CD8-positive, alpha-beta memory T cell (primary cell): ENCODE measurements at regions not wholly inside any gene's neighbourhood (a gene's known extent, or its start where the extent isn't known, plus 50 kb on each side); places are given as distances from the start of the nearest gene placed in this dataset.

Experiments
- CTCF ChIA-PET: fragments of 350-600 bp; sonication (Branson Sonifier 250); formaldehyde crosslinking; loops from one replicate; lab custom pipeline; 2021; ENCODE audit warnings: antibody characterized with exemption; lab: Charles Lee
- POLR2A ChIA-PET: fragments of 350-600 bp; sonication (Branson Sonifier 250); formaldehyde crosslinking; loops from one replicate; lab custom pipeline; 2021; ENCODE audit warnings: antibody characterized with exemption; lab: Charles Lee
- DNase-seq, 5 donors: peaks; one replicate each; pipeline versions ENCODE4 v3.0.0 to v3.0.0-alpha.2; 2020 to 2022; ENCODE audit warnings: mixed read lengths in 1 of 5
- H3K27ac ChIP-seq: one replicate; pipeline ENCODE4 v1.7.0; 2013; ENCODE audit warnings: low read depth, mild to moderate bottlenecking, low read length, moderate library complexity
- H3K27me3 ChIP-seq: 2 replicates; pipeline ENCODE4 v1.7.0; 2013; ENCODE audit warnings: low read length, mild to moderate bottlenecking; ENCODE audit not compliant: insufficient read depth, poor library complexity, severe bottlenecking
- H3K36me3 ChIP-seq: 2 replicates; pipeline ENCODE4 v1.7.0; 2013; ENCODE audit warnings: mild to moderate bottlenecking, low read length, moderate library complexity; ENCODE audit not compliant: insufficient read depth
- H3K4me1 ChIP-seq: 2 replicates; pipeline ENCODE4 v1.7.0; 2013; ENCODE audit warnings: mild to moderate bottlenecking, low read length, moderate library complexity; ENCODE audit not compliant: insufficient read depth
- H3K4me3 ChIP-seq: 2 replicates; pipeline ENCODE4 v1.7.0; 2013; ENCODE audit warnings: mild to moderate bottlenecking, low read length
- H3K9me3 ChIP-seq: 2 replicates; pipeline ENCODE4 v1.7.0; 2013; ENCODE audit warnings: mild to moderate bottlenecking, low read length
- H3K27ac Mint-ChIP-seq, 8 donors: one replicate each; pipeline ENCODE4 v1.8.0; 2020 to 2021; ENCODE audit warnings: mixed read lengths in 8 of 8, mild to moderate bottlenecking in 6 of 8, inconsistent platforms in 3 of 8, moderate library complexity in 3 of 8
- H3K27me3 Mint-ChIP-seq, 2 donors: one replicate each; pipeline ENCODE4 v1.8.0; 2020 to 2021; ENCODE audit warnings: mixed read lengths in 2 of 2, mild to moderate bottlenecking in 1 of 2, moderate library complexity in 1 of 2
- H3K36me3 Mint-ChIP-seq, 3 donors: one replicate each; pipeline ENCODE4 v1.8.0; 2020 to 2021; ENCODE audit warnings: mixed read lengths in 3 of 3, inconsistent platforms in 1 of 3, mild to moderate bottlenecking in 1 of 3
- H3K4me1 Mint-ChIP-seq, 3 donors: one replicate each; pipeline ENCODE4 v1.8.0; 2020 to 2021; ENCODE audit warnings: mixed read lengths in 3 of 3, inconsistent platforms in 1 of 3, mild to moderate bottlenecking in 1 of 3
- H3K4me3 Mint-ChIP-seq, 7 donors: one replicate each; pipeline ENCODE4 v1.8.0; 2020 to 2021; ENCODE audit warnings: mixed read lengths in 7 of 7, mild to moderate bottlenecking in 6 of 7, moderate library complexity in 4 of 7, inconsistent platforms in 2 of 7
- H3K9me3 Mint-ChIP-seq, 5 donors: one replicate each; pipeline ENCODE4 v1.8.0; 2020 to 2022; ENCODE audit warnings: mixed read lengths in 5 of 5, mild to moderate bottlenecking in 3 of 5, moderate library complexity in 2 of 5, inconsistent platforms in 1 of 5

DNA sequence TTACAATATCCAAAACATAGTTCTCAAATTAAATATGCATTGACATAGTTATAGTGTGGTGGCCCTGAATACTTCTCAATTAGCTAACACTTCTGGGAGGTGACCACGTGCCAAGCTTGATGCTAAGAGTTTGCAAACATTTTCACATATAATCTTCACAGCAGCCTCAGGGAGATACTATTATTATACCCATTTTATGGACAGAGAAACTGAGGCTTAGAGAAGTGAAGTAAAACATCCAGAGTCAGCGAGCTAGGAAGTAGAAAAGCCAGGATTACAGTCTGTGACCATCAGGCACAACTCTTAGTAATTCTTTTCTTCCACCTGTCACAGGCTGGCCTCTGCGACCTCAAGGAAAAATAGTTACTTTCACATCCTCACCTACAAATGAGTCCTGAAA, 102.2 kb upstream of the IRX6 start:
- H3K27ac Mint-ChIP-seq: no peak overlapping the region
- H3K9me3 Mint-ChIP-seq: peaks cover 0 to 11% (median 2%) of the 10 kb centered on the region in 5 donors
- H3K36me3 Mint-ChIP-seq: no peaks in the 10 kb centered on the region
- H3K4me1 Mint-ChIP-seq: no peaks in the 10 kb centered on the region
- H3K4me3 ChIP-seq: no peak overlapping the region
- H3K27me3 Mint-ChIP-seq: peaks cover 1 to 7% of the 10 kb centered on the region in 2 donors
- POLR2A ChIA-PET: no interaction called here
- no peak overlapping the region for H3K27ac ChIP-seq
- CTCF ChIA-PET: no interaction called here
- no peak for DNase-seq
- no peaks in the 10 kb centered on the region for H3K9me3 ChIP-seq
- no peaks in the 10 kb centered on the region for H3K36me3 ChIP-seq
- no peaks in the 10 kb centered on the region for H3K4me1 ChIP-seq
- H3K4me3 Mint-ChIP-seq: no peak overlapping the region
- no peaks in the 10 kb centered on the region for H3K27me3 ChIP-seq

DNA sequence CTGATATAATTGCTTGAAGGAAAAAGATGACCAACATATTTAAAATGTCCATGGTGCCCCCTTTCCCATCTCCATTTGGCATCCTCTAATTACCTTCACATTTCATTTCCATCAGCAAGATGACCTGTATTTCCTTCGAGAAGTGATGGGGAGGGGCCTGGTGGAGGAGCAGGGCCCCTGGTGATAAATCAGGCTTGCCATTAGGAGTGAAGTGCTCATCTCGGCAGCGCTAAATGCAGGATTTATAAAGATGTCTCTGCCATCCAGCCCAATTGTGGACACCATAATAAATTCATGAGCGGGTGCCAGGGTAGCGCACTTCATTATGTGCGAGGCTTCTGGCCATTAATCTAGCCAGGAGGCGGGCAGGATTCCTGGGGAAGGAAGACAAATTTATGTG, 101.5 kb upstream of the IRX6 start:
- H3K36me3 Mint-ChIP-seq: no peaks in the 10 kb centered on the region
- ChIA-PET POLR2A (no interaction called here), CTCF (no interaction called here)
- DNase-seq: no peak
- no peak overlapping the region for H3K27ac Mint-ChIP-seq
- no peaks in the 10 kb centered on the region for H3K9me3 ChIP-seq
- H3K4me3 Mint-ChIP-seq: no peak overlapping the region
- H3K4me3 ChIP-seq: no peak overlapping the region
- no peaks in the 10 kb centered on the region for H3K36me3 ChIP-seq
- no peaks in the 10 kb centered on the region for H3K27me3 ChIP-seq
- H3K4me1 ChIP-seq: no peaks in the 10 kb centered on the region
- peaks cover 1 to 7% of the 10 kb centered on the region in 2 donors for H3K27me3 Mint-ChIP-seq
- peaks cover 0 to 11% (median 2%) of the 10 kb centered on the region in 5 donors for H3K9me3 Mint-ChIP-seq
- no peaks in the 10 kb centered on the region for H3K4me1 Mint-ChIP-seq
- H3K27ac ChIP-seq: no peak overlapping the region

DNA sequence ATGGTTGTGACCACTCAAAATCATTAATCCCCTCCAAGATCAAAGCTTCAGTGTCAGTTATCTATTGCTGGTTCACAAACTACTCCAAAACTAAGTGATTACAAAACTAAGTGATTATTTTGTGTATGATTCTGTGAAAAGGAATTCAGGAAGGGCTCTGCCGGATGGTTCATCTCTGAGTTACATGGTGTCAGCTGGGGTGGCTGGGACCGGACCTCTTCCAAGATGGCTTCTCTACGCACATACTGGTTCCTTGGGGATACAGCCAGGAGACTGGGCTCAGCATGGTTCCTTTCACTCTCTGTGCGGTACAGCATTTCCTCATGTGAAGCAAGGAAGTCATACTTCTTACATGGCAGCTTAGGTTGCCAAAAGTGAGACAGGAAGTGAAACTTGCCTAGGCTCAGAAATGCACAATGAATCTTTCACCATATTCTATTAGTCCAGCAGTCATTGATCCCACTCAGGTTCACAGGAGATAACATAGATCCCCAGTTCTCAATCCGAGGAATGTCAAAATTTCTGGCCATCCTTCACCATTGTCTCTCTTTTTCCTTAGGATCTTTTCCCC, 97.9 kb upstream of the IRX6 start:
- CTCF ChIA-PET: no interaction called here
- no peaks in the 10 kb centered on the region for H3K4me1 Mint-ChIP-seq
- POLR2A ChIA-PET: no interaction called here

DNA sequence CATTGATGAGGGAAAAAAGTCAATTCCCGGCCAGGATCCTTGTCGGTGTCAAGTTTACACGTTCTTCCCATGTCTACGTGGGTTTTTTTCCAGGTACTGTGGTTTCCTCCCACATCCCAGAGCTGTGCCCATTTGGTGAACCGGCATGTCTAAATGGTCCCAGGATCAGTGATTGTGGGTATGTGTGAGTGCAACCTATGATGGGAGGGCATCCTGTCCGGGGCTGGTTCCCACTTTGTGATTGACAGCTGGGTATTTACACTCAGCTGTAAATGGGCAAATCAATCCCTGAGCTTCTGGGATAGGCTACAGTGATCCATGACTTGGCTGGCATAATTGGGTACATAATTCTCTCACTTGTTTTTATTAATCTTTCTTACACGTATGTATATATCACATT, 91.2 kb upstream of the IRX6 start:
- Histone ChIP-seq H3K4me3 (no peak overlapping the region), H3K4me1 (no peaks in the 10 kb centered on the region), H3K27me3 (no peaks in the 10 kb centered on the region), H3K36me3 (no peaks in the 10 kb centered on the region), H3K27ac (no peak overlapping the region), H3K9me3 (no peaks in the 10 kb centered on the region)
- ChIA-PET CTCF (no interaction called here), POLR2A (no interaction called here)
- no peaks in the 10 kb centered on the region for H3K36me3 Mint-ChIP-seq
- no peaks in the 10 kb centered on the region for H3K9me3 Mint-ChIP-seq
- peak overlapping the region in 1 of 8 donors; percentile 19 for H3K27ac Mint-ChIP-seq
- DNase-seq: no peak
- H3K27me3 Mint-ChIP-seq: peaks cover 4 to 15% of the 10 kb centered on the region in 2 donors
- no peak overlapping the region for H3K4me3 Mint-ChIP-seq
- no peaks in the 10 kb centered on the region for H3K4me1 Mint-ChIP-seq

More for the DNA sequence above, 97.9 kb upstream of the IRX6 start:
- Mint-ChIP-seq H3K9me3 (peaks cover 0 to 11% (median 4%) of the 10 kb centered on the region in 5 donors), H3K27ac (peak overlapping the region in 1 of 8 donors; percentile 61), H3K36me3 (no peaks in the 10 kb centered on the region), H3K4me3 (no peak overlapping the region), H3K27me3 (peaks cover 2 to 8% of the 10 kb centered on the region in 2 donors)
- no peak for DNase-seq
- H3K9me3 ChIP-seq: no peaks in the 10 kb centered on the region
- H3K36me3 ChIP-seq: no peaks in the 10 kb centered on the region
- H3K4me1 ChIP-seq: no peaks in the 10 kb centered on the region
- no peak overlapping the region for H3K27ac ChIP-seq
- H3K27me3 ChIP-seq: no peaks in the 10 kb centered on the region
- H3K4me3 ChIP-seq: no peak overlapping the region

DNA sequence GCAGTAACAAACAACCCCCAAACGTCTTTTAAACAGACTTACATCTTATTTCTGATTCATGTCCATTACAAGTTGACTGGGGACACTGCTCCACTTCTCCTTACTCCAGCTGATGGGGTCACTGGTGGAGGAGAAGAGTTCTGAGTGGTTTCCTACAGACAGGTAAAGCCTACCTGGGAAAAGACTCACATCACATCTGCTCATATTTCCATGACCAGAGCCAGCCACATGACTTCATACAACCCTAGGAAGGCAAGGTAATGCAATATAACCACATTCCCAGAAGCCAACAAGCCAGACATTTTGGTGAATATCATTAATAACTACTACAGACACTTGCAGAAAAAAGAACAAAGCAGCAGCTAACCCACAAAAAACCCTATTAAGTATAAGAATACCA, 90.5 kb upstream of the IRX6 start:
- H3K4me1 Mint-ChIP-seq: no peaks in the 10 kb centered on the region
- ChIA-PET CTCF (no interaction called here), POLR2A (no interaction called here)
- H3K27ac Mint-ChIP-seq: no peak overlapping the region
- Histone ChIP-seq H3K4me3 (no peak overlapping the region), H3K9me3 (no peaks in the 10 kb centered on the region), H3K27me3 (no peaks in the 10 kb centered on the region), H3K27ac (no peak overlapping the region), H3K36me3 (no peaks in the 10 kb centered on the region), H3K4me1 (no peaks in the 10 kb centered on the region)
- H3K27me3 Mint-ChIP-seq: peaks cover 4 to 15% of the 10 kb centered on the region in 2 donors
- H3K4me3 Mint-ChIP-seq: no peak overlapping the region
- no peaks in the 10 kb centered on the region for H3K36me3 Mint-ChIP-seq
- H3K9me3 Mint-ChIP-seq: no peaks in the 10 kb centered on the region
- DNase-seq: no peak

DNA sequence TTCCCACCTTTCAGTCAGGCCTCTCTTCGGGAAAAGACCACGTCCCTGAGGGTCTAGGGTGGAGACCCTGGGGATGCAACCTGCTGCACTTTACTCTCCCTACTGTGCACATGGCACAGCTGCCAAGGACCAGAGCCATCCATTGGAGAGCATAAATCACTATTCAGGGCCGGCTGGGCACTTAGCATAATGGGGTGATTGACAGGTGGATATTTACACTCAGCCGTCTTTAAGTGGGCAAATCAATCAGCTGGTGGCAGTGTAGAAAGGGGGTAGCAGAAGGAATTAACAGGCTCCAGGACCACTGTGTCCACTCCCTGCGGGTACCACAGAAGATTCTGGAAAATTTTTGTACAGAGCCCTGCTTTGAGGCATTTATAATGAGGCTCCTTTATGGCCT, 87.3 kb upstream of the IRX6 start:
- POLR2A ChIA-PET: no interaction called here
- no peaks in the 10 kb centered on the region for H3K36me3 Mint-ChIP-seq
- no peaks in the 10 kb centered on the region for H3K9me3 Mint-ChIP-seq
- Histone ChIP-seq H3K4me1 (no peaks in the 10 kb centered on the region), H3K4me3 (no peak overlapping the region), H3K9me3 (no peaks in the 10 kb centered on the region), H3K27me3 (no peaks in the 10 kb centered on the region), H3K27ac (no peak overlapping the region), H3K36me3 (no peaks in the 10 kb centered on the region)
- no peaks in the 10 kb centered on the region for H3K4me1 Mint-ChIP-seq
- CTCF ChIA-PET: no interaction called here
- peaks cover 5 to 16% of the 10 kb centered on the region in 2 donors for H3K27me3 Mint-ChIP-seq
- no peak for DNase-seq
- no peak overlapping the region for H3K4me3 Mint-ChIP-seq
- H3K27ac Mint-ChIP-seq: no peak overlapping the region

DNA sequence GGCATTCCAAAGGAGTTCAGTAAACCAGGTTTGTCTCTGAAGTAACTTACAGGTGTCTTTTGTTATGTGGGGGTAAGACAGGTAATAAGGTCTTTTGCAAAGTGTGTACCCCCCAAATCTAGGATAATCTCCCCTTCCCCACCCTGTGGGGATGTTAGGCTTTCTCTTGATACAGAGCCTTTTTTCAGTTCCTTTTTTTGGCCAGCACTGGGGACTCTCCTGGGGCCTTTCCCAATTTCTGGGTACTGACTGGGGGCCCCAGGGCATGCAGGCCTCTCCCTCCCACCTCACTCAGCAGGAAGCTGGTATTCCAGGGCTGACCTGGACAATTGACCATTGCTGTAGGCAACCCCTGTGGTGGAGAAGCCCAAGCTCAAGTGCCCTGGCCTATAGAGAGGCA, 84.3 kb upstream of the IRX6 start:
- H3K4me3 Mint-ChIP-seq: no peak overlapping the region
- CTCF ChIA-PET: no interaction called here
- no peaks in the 10 kb centered on the region for H3K4me1 Mint-ChIP-seq
- H3K4me1 ChIP-seq: no peaks in the 10 kb centered on the region
- H3K27ac Mint-ChIP-seq: no peak overlapping the region
- H3K9me3 ChIP-seq: no peaks in the 10 kb centered on the region
- H3K9me3 Mint-ChIP-seq: peaks cover 0 to 2% (median 0%) of the 10 kb centered on the region in 5 donors
- no peaks in the 10 kb centered on the region for H3K36me3 ChIP-seq
- H3K27me3 ChIP-seq: no peaks in the 10 kb centered on the region
- H3K27me3 Mint-ChIP-seq: peaks cover 4 to 23% of the 10 kb centered on the region in 2 donors
- DNase-seq: no peak
- POLR2A ChIA-PET: no interaction called here
- H3K4me3 ChIP-seq: no peak overlapping the region
- H3K27ac ChIP-seq: no peak overlapping the region
- H3K36me3 Mint-ChIP-seq: peaks cover 0 to 3% (median 0%) of the 10 kb centered on the region in 3 donors

DNA sequence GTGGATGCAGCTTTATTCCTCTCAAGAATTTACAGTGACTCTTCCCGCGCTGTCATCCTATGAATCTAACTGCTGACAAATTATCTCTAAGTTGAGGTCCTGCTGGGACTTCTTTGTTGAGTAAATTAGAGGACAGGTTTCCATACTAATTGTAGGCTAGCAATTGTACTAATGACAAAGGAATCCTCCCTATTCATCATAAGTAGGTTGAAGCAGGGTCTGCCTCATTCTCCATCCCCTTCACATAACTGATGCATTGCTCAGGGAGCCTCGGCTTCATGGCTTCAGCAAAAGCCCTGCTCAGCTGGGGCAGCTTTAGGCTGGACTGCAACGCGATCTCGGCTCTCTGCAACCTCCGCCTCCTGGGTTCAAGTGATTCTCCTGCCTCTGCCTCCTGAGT, 83.1 kb upstream of the IRX6 start:
- no peaks in the 10 kb centered on the region for H3K4me1 ChIP-seq
- DNase-seq: no peak
- no peak overlapping the region for H3K4me3 Mint-ChIP-seq
- H3K4me1 Mint-ChIP-seq: no peaks in the 10 kb centered on the region
- no peak overlapping the region for H3K27ac Mint-ChIP-seq
- no peaks in the 10 kb centered on the region for H3K27me3 ChIP-seq
- H3K4me3 ChIP-seq: no peak overlapping the region
- no peak overlapping the region for H3K27ac ChIP-seq
- peaks cover 0 to 3% (median 0%) of the 10 kb centered on the region in 3 donors for H3K36me3 Mint-ChIP-seq
- H3K36me3 ChIP-seq: no peaks in the 10 kb centered on the region
- CTCF ChIA-PET: no interaction called here
- H3K9me3 ChIP-seq: no peaks in the 10 kb centered on the region
- POLR2A ChIA-PET: no interaction called here
- peaks cover 4 to 22% of the 10 kb centered on the region in 2 donors for H3K27me3 Mint-ChIP-seq
- peaks cover 0 to 2% (median 0%) of the 10 kb centered on the region in 5 donors for H3K9me3 Mint-ChIP-seq
